ENCODE measurements at regions not wholly inside any gene's neighbourhood (a gene's known extent, or its start where the extent isn't known, plus 50 kb on each side); places are given as distances from the start of the nearest gene placed in this dataset.

GRCh38 chr3:22734756-22735155, 468.4 kb upstream of the UBE2E2 start:
- no peaks in the 10 kb centered on the region for H3K9me1 ChIP-seq (ENCODE audit: control insufficient read depth, insufficient read depth, low read length)
- intact Hi-C loops (cut with micrococcal nuclease) = no loop called here
- no peak for ATAC-seq
- ChIA-PET CTCF (ENCODE audit: low intra/inter-chr PET ratio) (no interaction called here), POLR2A (no interaction called here)
- in situ Hi-C loops (cut with MboI) = no loop called here
- FAIRE-seq = no peak
- no peak overlapping the region for H3K4me3 ChIP-seq
- no peaks in the 10 kb centered on the region for H3K27me3 ChIP-seq (ENCODE audit: control insufficient read depth in 2 of 2, insufficient read depth in 2 of 2, low read length in 2 of 2)
- 2% methylated on average over 2 of the region's 2 CpGs for WGBS (ENCODE audit: insufficient coverage, low coverage, missing lambda C conversion rate)
- no peak for DNase-seq (ENCODE audit: extremely low read depth in 1 of 4, low spot score in 3 of 4)
- H4K20me1 ChIP-seq (replicated peaks; ENCODE audit: control insufficient read depth, insufficient read depth, low read length) = no peaks in the 10 kb centered on the region
- H2AFZ ChIP-seq (ENCODE audit: low read depth, low read length) = no peak overlapping the region
- H3K27ac ChIP-seq (ENCODE audit: extremely low read depth, low read depth, low read length) = no peak overlapping the region
- no peak overlapping the region for H3K4me2 ChIP-seq (ENCODE audit: insufficient read depth, low read length)
- no peaks in the 10 kb centered on the region for H3K4me1 ChIP-seq (replicated peaks in 1 of 2; ENCODE audit: control insufficient read depth in 2 of 2, insufficient read depth in 2 of 2, low read length in 2 of 2)
- H3K9me3 ChIP-seq (replicated peaks; ENCODE audit: control insufficient read depth, insufficient read depth, low read depth, low read length) = no peaks in the 10 kb centered on the region; the same call in 1 of the 2 replicates
- no peaks in the 10 kb centered on the region for H3K36me3 ChIP-seq (ENCODE audit: control insufficient read depth, insufficient read depth, low read length)
- BruUV-seq (replicated peaks) = no TSS peak
- no peak overlapping the region for H3K9ac ChIP-seq (ENCODE audit: insufficient read depth in 1 of 2, low read depth in 2 of 2, low read length in 2 of 2)
- TF ChIP-seq TSC22D4 (tag; IDR thresholded peaks at IDR 0.05) = no peak
- TF ChIP-seq SREBF2 (CRISPR knock-in tag; IDR thresholded peaks at IDR 0.05) = no peak
- no peak for TF ChIP-seq MYBL2 (IDR thresholded peaks at IDR 0.05; ENCODE audit: low read depth)
- TF ChIP-seq MYBL2 (CRISPR knock-in tag; IDR thresholded peaks at IDR 0.05; ENCODE audit: borderline replicate concordance) = no peak
- no peak for TF ChIP-seq REST (IDR thresholded peaks at IDR 0.05; ENCODE audit: borderline replicate concordance)
- TF ChIP-seq REST (CRISPR knock-in tag; IDR thresholded peaks at IDR 0.05; ENCODE audit: low read depth) = no peak
- H3K79me2 ChIP-seq (ENCODE audit: control insufficient read depth, insufficient read depth, low read length) = no peaks in the 10 kb centered on the region
